Ovary (tissue), 3 donors: ENCODE measurements at regions not wholly inside any gene's neighbourhood (a gene's known extent, or its start where the extent isn't known, plus 50 kb on each side); places are given as distances from the start of the nearest gene placed in this dataset.
A peak's percentile ranks its signal among the peaks of the same experiment; 100 is the strongest.

Experiments
- EP300 ChIP-seq: sonication (generic); formaldehyde crosslinking; IDR thresholded peaks from one replicate; pipeline ENCODE4 v1.6.1; 2017; ENCODE audit warnings: antibody characterized with exemption
- TF ChIP-seq, protein P1 (sequence below), 3 donors: fragments of 450-650 bp in 2 of 3; fragments of 200-600 bp in 1 of 3; IDR thresholded peaks; one replicate each; pipeline versions ENCODE4 v1.5.1 to v1.8.0; 2016 to 2022; ENCODE audit warnings: antibody characterized with exemption in 3 of 3, mild to moderate bottlenecking in 1 of 3
- donor health status: DM: no; HTN: no; CAD: no.

GRCh38 chr14:94689218-94689984 lies 77.2 kb downstream of the SERPINA3 start:
- TF ChIP-seq, protein P1, sequence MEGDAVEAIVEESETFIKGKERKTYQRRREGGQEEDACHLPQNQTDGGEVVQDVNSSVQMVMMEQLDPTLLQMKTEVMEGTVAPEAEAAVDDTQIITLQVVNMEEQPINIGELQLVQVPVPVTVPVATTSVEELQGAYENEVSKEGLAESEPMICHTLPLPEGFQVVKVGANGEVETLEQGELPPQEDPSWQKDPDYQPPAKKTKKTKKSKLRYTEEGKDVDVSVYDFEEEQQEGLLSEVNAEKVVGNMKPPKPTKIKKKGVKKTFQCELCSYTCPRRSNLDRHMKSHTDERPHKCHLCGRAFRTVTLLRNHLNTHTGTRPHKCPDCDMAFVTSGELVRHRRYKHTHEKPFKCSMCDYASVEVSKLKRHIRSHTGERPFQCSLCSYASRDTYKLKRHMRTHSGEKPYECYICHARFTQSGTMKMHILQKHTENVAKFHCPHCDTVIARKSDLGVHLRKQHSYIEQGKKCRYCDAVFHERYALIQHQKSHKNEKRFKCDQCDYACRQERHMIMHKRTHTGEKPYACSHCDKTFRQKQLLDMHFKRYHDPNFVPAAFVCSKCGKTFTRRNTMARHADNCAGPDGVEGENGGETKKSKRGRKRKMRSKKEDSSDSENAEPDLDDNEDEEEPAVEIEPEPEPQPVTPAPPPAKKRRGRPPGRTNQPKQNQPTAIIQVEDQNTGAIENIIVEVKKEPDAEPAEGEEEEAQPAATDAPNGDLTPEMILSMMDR (IDR thresholded peaks at IDR 0.05), result peak; percentile 90 to 92 (median 92)
- TF ChIP-seq EP300, result no peak
